GM04504 (cell line): ENCODE measurements at regions not wholly inside any gene's neighbourhood (a gene's known extent, or its start where the extent isn't known, plus 50 kb on each side); places are given as distances from the start of the nearest gene placed in this dataset.
A peak's percentile ranks its signal among the peaks of the same experiment; 100 is the strongest.

Experiments
- DNase-seq: peaks from one replicate; pipeline ENCODE4 v3.0.0-alpha.2; 2012; ENCODE audit warnings: low read depth

- no peak for DNase-seq
These were observed 88.8 kb downstream of the BOD1 start for GRCh38 chr5:173527671-173528070.

GRCh38 chr5:173524136-173524535 lies 92.3 kb downstream of the BOD1 start:
- DNase-seq: no peak

- DNase-seq: no peak
These were observed 93.1 kb downstream of the BOD1 start for GRCh38 chr5:173523388-173523787.

GRCh38 chr5:173522518-173522917 lies 93.9 kb downstream of the BOD1 start:
- DNase-seq: no peak

GRCh38 chr5:173518856-173519255 lies 97.6 kb downstream of the BOD1 start:
- DNase-seq: no peak

- no peak for DNase-seq
These were observed 98.8 kb downstream of the BOD1 start for GRCh38 chr5:173517648-173518047.

- DNase-seq: peak; percentile 81
These were observed 100.9 kb downstream of the BOD1 start for GRCh38 chr5:173515526-173515925.

- DNase-seq: no peak
These were observed 101.8 kb downstream of the BOD1 start for GRCh38 chr5:173514661-173515060.

- DNase-seq: peak; percentile 20
These were observed 102.9 kb downstream of the BOD1 start for GRCh38 chr5:173513521-173513991.

- no peak for DNase-seq
These were observed 103.6 kb downstream of the BOD1 start for GRCh38 chr5:173512637-173513435.

GRCh38 chr5:173509060-173509459 lies 107.4 kb downstream of the BOD1 start:
- DNase-seq: no peak

GRCh38 chr5:173507171-173507570 lies 109.3 kb downstream of the BOD1 start:
- DNase-seq: no peak

- DNase-seq: no peak
These were observed 110.8 kb downstream of the BOD1 start for GRCh38 chr5:173505634-173506033.

- DNase-seq: no peak
These were observed 114.5 kb downstream of the BOD1 start for GRCh38 chr5:173501922-173502321.

GRCh38 chr5:173501271-173501670 lies 115.2 kb downstream of the BOD1 start:
- DNase-seq: no peak

GRCh38 chr5:173500213-173500560 lies 116.3 kb downstream of the BOD1 start:
- DNase-seq: no peak

GRCh38 chr5:173499471-173500212 lies 116.8 kb downstream of the BOD1 start:
- DNase-seq: no peak

- no peak for DNase-seq
These were observed 117.5 kb downstream of the BOD1 start for GRCh38 chr5:173498739-173499470.

GRCh38 chr5:173498286-173498685 lies 118.2 kb downstream of the BOD1 start:
- peak; percentile 67 for DNase-seq

- no peak for DNase-seq
These were observed 118.8 kb downstream of the BOD1 start for GRCh38 chr5:173497685-173498084.

GRCh38 chr5:173496883-173497255 lies 119.6 kb downstream of the BOD1 start:
- DNase-seq: no peak

GRCh38 chr5:173496129-173496882 lies 120.1 kb downstream of the BOD1 start:
- no peak for DNase-seq
